ENCODE measurements at regions not wholly inside any gene's neighbourhood (a gene's known extent, or its start where the extent isn't known, plus 50 kb on each side); places are given as distances from the start of the nearest gene placed in this dataset.

DNA sequence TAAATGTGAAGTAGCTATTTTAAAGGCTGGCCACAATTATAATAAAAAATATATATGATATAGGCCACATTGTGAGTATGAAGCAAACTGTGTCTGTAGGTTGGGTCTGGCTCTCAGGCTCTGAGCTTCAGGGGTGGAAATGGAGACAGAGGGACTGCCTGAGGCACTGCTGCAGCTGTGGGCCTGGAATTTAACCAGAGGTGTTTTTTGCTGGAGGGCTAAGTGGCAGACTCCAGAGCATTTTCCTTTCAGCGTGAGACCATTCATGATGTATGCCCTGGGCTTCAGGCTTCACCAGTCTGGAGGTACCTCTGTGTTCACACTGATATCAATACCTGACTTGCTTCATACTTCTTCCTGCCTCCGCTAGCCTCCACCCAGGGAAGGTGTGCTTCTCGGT is 64.9 kb upstream of the IL12B start:
- TF ChIP-seq, protein P1, sequence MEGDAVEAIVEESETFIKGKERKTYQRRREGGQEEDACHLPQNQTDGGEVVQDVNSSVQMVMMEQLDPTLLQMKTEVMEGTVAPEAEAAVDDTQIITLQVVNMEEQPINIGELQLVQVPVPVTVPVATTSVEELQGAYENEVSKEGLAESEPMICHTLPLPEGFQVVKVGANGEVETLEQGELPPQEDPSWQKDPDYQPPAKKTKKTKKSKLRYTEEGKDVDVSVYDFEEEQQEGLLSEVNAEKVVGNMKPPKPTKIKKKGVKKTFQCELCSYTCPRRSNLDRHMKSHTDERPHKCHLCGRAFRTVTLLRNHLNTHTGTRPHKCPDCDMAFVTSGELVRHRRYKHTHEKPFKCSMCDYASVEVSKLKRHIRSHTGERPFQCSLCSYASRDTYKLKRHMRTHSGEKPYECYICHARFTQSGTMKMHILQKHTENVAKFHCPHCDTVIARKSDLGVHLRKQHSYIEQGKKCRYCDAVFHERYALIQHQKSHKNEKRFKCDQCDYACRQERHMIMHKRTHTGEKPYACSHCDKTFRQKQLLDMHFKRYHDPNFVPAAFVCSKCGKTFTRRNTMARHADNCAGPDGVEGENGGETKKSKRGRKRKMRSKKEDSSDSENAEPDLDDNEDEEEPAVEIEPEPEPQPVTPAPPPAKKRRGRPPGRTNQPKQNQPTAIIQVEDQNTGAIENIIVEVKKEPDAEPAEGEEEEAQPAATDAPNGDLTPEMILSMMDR (IDR thresholded peaks at IDR 0.05) = no peak
- TF ChIP-seq POLR2A (IDR thresholded peaks at IDR 0.05) (no peak), POLR2AphosphoS5 (IDR thresholded peaks at IDR 0.05) (no peak)

Data from gastroesophageal sphincter (tissue), 3 donors.